Hepatocyte (in vitro differentiated cells): ENCODE measurements at regions not wholly inside any gene's neighbourhood (a gene's known extent, or its start where the extent isn't known, plus 50 kb on each side); places are given as distances from the start of the nearest gene placed in this dataset.

Experiments
- DNase-seq: peaks from one replicate; pipeline ENCODE4 v3.0.0-alpha.2; 2016; ENCODE audit warnings: low spot score
- H2AFZ ChIP-seq: fragments of 200-600 bp; sonication (generic); 2 replicates; pipeline ENCODE4 v1.6.0; 2016; ENCODE audit warnings: antibody characterized with exemption, mild to moderate bottlenecking
- H3K27ac ChIP-seq: fragments of 200-600 bp; sonication (generic); 2 replicates; pipeline ENCODE4 v1.5.1; 2016; ENCODE audit warnings: mild to moderate bottlenecking
- H3K27me3 ChIP-seq: fragments of 200-600 bp; sonication (generic); 2 replicates; pipeline ENCODE4 v1.6.1; 2016
- H3K36me3 ChIP-seq: fragments of 200-600 bp; sonication (generic); replicated peaks from 2 replicates; pipeline ENCODE4 v1.5.1; 2016; ENCODE audit warnings: low read depth; ENCODE audit not compliant: insufficient read depth
- H3K4me1 ChIP-seq: fragments of 200-600 bp; sonication (generic); 2 replicates; pipeline ENCODE4 v1.5.1; 2016; ENCODE audit warnings: mild to moderate bottlenecking, moderate library complexity; ENCODE audit not compliant: insufficient read depth
- H3K4me2 ChIP-seq: fragments of 200-600 bp; sonication (generic); 2 replicates; pipeline ENCODE4 v1.6.0; 2016
- H3K4me3 ChIP-seq: fragments of 200-600 bp; sonication (generic); 2 replicates; pipeline ENCODE4 v1.5.1; 2016; ENCODE audit warnings: mild to moderate bottlenecking
- H3K79me2 ChIP-seq: fragments of 200-600 bp; sonication (generic); 2 replicates; pipeline ENCODE4 v1.6.0; 2017; ENCODE audit warnings: mild to moderate bottlenecking
- H3K9me2 ChIP-seq: fragments of 200-600 bp; sonication (generic); replicated peaks from 2 replicates; pipeline ENCODE4 v1.6.0; 2017; ENCODE audit warnings: mild to moderate bottlenecking; ENCODE audit not compliant: insufficient read depth
- H3K9me3 ChIP-seq: fragments of 200-600 bp; sonication (generic); 2 replicates; pipeline ENCODE4 v1.5.1; 2016; ENCODE audit warnings: low read depth, mild to moderate bottlenecking
- H4K20me1 ChIP-seq: fragments of 200-600 bp; sonication (generic); 2 replicates; pipeline ENCODE4 v1.6.0; 2016; ENCODE audit warnings: mild to moderate bottlenecking; ENCODE audit not compliant: insufficient read depth, poor library complexity, severe bottlenecking
- EZH2 ChIP-seq: fragments of 200-600 bp; sonication (generic); IDR thresholded peaks from 2 replicates; pipeline ENCODE4 v1.6.1; 2016; ENCODE audit warnings: antibody characterized with exemption, mild to moderate bottlenecking, borderline replicate concordance
- EZH2phosphoT487 ChIP-seq: fragments of 200-600 bp; sonication (generic); IDR thresholded peaks from one replicate; pipeline ENCODE4 v1.6.1; 2018; ENCODE audit warnings: antibody characterized with exemption, mild to moderate bottlenecking, low read depth, moderate library complexity; ENCODE audit not compliant: unreplicated experiment, severe bottlenecking
- WGBS: methylation state at CpG from one replicate; pipeline ENCODE4 v1.1.6; 2016; ENCODE audit warnings: low lambda C conversion rate; ENCODE audit errors: missing lambda C conversion rate; 5-methylcytosine and 5-hydroxymethylcytosine counted together
- TF ChIP-seq, protein P1 (sequence below): fragments of 200-600 bp; sonication (generic); IDR thresholded peaks from 2 replicates; pipeline ENCODE4 v1.5.1; 2016; ENCODE audit warnings: antibody characterized with exemption, mild to moderate bottlenecking; ENCODE audit not compliant: poor library complexity

DNA sequence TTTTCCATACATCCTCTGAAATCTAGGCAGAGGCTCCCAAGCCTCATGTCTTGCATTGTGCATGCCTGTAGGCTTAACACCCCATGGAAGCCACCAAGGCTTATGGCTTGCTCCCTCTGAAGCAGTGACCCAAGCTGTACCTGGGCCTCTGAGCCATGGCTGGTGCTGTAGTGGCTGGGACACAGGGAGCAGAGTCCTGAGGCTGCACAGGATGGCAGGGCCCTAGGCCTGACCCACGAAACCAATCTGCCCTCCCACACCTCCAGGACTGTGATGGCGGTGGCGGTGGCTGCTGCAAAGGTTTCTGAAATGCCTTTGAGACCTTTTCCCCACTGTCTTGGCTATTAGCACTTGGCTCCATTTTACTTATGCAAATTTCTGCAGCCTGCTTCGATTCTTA is 429.5 kb downstream of the NPHP4 start:
- 84% methylated on average over 4 of the region's 4 CpGs for WGBS
- no peaks in the 10 kb centered on the region for H3K27me3 ChIP-seq
- TF ChIP-seq, protein P1, sequence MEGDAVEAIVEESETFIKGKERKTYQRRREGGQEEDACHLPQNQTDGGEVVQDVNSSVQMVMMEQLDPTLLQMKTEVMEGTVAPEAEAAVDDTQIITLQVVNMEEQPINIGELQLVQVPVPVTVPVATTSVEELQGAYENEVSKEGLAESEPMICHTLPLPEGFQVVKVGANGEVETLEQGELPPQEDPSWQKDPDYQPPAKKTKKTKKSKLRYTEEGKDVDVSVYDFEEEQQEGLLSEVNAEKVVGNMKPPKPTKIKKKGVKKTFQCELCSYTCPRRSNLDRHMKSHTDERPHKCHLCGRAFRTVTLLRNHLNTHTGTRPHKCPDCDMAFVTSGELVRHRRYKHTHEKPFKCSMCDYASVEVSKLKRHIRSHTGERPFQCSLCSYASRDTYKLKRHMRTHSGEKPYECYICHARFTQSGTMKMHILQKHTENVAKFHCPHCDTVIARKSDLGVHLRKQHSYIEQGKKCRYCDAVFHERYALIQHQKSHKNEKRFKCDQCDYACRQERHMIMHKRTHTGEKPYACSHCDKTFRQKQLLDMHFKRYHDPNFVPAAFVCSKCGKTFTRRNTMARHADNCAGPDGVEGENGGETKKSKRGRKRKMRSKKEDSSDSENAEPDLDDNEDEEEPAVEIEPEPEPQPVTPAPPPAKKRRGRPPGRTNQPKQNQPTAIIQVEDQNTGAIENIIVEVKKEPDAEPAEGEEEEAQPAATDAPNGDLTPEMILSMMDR, result no peak
- TF ChIP-seq EZH2phosphoT487 (no peak), EZH2 (no peak)
- no peaks in the 10 kb centered on the region for H3K9me3 ChIP-seq
- no peak overlapping the region for H3K27ac ChIP-seq
- H3K79me2 ChIP-seq, result no peaks in the 10 kb centered on the region
- no peak overlapping the region for H3K4me2 ChIP-seq
- H4K20me1 ChIP-seq, result no peaks in the 10 kb centered on the region
- no peak overlapping the region for H2AFZ ChIP-seq
- no peak for DNase-seq
- H3K36me3 ChIP-seq, result no peaks in the 10 kb centered on the region
- no peaks in the 10 kb centered on the region for H3K4me1 ChIP-seq
- H3K9me2 ChIP-seq, result no peaks in the 10 kb centered on the region
- no peak overlapping the region for H3K4me3 ChIP-seq

DNA sequence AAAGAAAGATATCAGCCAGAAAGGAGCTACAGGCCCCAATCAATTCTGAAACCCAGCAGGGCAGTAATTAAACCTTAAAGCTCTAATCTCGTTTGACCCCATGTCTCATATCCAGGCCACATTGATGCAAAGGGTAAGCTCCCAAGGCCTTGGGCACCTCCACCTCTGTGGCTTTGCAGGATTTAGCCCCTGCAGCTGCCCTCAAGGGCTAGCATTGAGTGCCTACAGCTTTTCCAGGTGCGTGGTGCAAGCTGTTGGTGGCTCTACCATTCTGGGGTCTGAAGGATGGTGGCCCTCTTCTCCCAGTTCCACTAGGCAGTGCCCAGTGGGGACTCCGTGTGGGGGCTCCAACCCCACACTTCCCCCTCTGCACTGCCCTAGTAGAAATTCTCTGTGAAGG is 429.9 kb downstream of the NPHP4 start:
- Histone ChIP-seq H3K9me3 (no peaks in the 10 kb centered on the region), H3K27ac (no peak overlapping the region), H3K4me2 (no peak overlapping the region), H3K36me3 (no peaks in the 10 kb centered on the region), H4K20me1 (no peaks in the 10 kb centered on the region), H2AFZ (no peak overlapping the region), H3K9me2 (no peaks in the 10 kb centered on the region), H3K4me3 (no peak overlapping the region), H3K27me3 (no peaks in the 10 kb centered on the region), H3K4me1 (no peaks in the 10 kb centered on the region), H3K79me2 (no peaks in the 10 kb centered on the region)
- WGBS, result 82% methylated on average over 3 of the region's 3 CpGs
- TF ChIP-seq EZH2phosphoT487 (no peak), EZH2 (no peak)
- TF ChIP-seq, protein P1, result no peak
- DNase-seq, result no peak

DNA sequence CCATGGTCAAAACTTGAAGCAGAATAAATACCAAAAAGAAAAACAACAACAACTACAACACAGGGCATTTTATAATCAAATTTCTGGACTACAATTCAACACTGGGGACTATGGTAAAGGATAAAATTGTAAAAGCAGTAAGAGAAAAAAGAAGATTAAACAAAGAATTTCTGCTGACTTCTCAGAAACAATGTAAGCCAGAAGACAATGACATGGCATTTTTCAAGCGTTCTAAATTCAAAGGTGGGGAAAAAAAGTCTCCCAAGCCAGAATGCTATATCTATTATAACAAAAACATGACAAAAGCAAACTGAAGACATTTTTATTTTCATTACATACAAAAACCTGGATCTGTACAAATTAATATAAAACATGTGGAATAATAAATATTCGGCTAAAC is 433.1 kb downstream of the NPHP4 start:
- H3K27me3 ChIP-seq, result no peaks in the 10 kb centered on the region
- H3K36me3 ChIP-seq, result no peaks in the 10 kb centered on the region
- no peaks in the 10 kb centered on the region for H3K9me2 ChIP-seq
- H3K27ac ChIP-seq, result no peak overlapping the region
- no peak overlapping the region for H3K4me3 ChIP-seq
- no peak for TF ChIP-seq EZH2
- TF ChIP-seq, protein P1, result no peak
- no peak for TF ChIP-seq EZH2phosphoT487
- 87% methylated on average over 2 of the region's 2 CpGs for WGBS
- no peaks in the 10 kb centered on the region for H4K20me1 ChIP-seq
- no peak overlapping the region for H3K4me2 ChIP-seq
- no peaks in the 10 kb centered on the region for H3K9me3 ChIP-seq
- no peak overlapping the region for H2AFZ ChIP-seq
- no peak for DNase-seq
- H3K4me1 ChIP-seq, result no peaks in the 10 kb centered on the region
- no peaks in the 10 kb centered on the region for H3K79me2 ChIP-seq

DNA sequence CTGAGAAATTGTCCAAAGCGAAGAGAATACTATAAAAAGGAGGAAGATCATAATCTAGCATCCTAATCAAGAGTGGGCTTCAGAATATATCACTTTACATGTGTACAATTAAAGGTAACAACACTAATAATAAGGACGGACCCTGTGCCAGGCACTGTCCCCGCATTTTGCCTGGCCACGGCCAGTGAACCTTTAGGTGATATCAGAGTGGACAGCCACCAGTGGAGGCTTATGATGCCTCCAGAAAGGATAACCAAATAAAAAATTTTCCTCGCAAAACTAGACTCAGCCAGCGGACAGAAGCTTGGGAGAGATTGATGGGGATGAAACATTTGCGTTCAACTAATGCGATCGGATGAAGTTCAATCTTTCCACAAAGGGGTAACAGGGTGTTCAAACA is 436.4 kb downstream of the NPHP4 start:
- Histone ChIP-seq H3K79me2 (no peaks in the 10 kb centered on the region), H3K4me1 (no peaks in the 10 kb centered on the region), H4K20me1 (no peaks in the 10 kb centered on the region), H3K36me3 (no peaks in the 10 kb centered on the region), H3K9me2 (no peaks in the 10 kb centered on the region), H2AFZ (no peak overlapping the region), H3K27me3 (no peaks in the 10 kb centered on the region), H3K9me3 (no peaks in the 10 kb centered on the region), H3K4me2 (no peak overlapping the region), H3K27ac (no peak overlapping the region), H3K4me3 (no peak overlapping the region)
- TF ChIP-seq EZH2, result no peak
- TF ChIP-seq EZH2phosphoT487, result no peak
- TF ChIP-seq, protein P1, result no peak
- DNase-seq, result no peak
- 92% methylated on average over 9 of the region's 9 CpGs for WGBS
